GM18517 (cell line): ENCODE measurements at regions not wholly inside any gene's neighbourhood (a gene's known extent, or its start where the extent isn't known, plus 50 kb on each side); places are given as distances from the start of the nearest gene placed in this dataset.
A peak's percentile ranks its signal among the peaks of the same experiment; 100 is the strongest.
"Not testable (repeated sequence)": the region's sequence is repeated elsewhere in the genome, so short reads cannot be mapped to it uniquely, and the experiment has no call there.

Experiments used
- ATAC-seq: cut with Tn5 transposase; IDR thresholded peaks from one replicate; pipeline ENCODE4 v1.9.1; 2021; ENCODE audit warnings: mild to moderate bottlenecking, moderate library complexity; ENCODE audit not compliant: unreplicated experiment

DNA sequence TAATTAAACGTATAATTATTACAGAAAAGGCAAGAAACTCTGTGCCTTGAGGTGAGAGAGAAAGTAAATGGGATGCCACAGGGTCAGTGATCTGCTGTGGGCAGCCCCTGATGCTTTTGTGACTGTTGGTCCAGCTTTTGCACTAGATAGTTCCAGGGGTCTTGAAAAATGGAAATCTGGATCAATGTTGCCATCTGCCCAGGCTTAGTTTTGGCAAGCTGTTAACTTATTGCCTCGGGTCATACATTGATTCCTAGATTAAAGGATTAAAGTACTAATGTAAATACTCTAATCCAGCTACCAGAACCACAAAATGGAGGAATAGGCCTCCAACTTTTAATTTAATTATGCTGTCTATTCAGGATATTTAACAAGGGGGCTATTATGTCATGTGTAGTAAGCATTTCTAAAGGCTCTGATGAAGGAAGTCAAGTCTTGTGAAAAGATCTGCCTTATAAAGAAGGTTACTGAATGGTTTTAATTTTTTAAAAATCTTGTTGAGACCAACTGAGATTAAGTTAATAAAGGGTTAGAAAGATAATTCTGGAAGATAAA is 376.0 kb upstream of the HS3ST5 start:
- ATAC-seq, result no peak

DNA sequence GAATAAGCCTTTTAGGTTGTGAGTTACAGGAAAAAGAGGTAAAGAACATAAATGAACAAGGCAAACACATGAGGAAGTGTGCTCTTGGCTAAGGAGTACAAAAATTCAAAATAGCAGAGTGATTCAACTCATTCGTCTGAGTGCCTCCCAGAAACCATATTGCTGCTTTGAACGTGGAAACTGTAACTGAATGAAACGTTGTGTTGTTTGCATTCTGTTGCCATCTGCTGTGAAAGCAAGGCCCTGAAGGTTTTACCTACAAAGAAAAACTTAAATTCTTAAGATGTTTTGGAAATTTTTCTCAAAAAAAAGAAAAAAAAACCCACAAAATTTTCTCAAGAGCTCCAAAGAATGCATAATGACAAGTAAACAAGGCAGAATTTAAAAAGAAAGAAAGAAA is 375.4 kb upstream of the HS3ST5 start:
- no peak for ATAC-seq

DNA sequence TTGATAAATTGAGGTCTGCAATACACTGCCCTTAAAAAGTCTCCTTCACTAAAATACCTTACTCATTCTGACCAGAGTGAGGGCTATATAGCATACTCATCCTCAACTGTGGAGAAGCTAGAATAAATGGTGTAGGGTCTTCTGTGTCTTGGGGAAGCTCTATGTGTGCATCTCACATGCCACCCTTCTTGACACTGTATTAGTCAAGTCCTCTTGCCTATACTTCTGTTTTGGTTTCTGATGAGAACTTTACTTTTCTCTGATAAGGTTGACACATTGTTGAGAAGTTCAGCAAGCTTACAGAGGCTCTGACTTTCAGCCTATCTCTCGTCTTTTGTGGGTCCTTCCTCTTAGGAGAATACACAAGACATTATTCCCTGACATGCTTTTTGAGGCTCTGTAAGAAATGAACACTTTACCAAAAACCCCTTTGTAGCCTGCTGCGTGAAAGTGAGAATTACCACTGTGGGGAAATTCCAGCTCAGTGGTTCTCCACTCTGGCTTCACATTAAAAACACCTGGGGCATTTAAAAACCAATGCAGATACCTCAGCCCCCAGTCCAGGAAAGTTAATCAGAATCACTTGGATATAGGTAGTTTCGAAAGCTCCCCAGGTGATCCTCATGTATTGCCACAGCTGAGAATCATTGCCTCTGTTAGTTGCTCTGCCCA is 372.1 kb upstream of the HS3ST5 start:
- ATAC-seq, result peak; percentile 50

DNA sequence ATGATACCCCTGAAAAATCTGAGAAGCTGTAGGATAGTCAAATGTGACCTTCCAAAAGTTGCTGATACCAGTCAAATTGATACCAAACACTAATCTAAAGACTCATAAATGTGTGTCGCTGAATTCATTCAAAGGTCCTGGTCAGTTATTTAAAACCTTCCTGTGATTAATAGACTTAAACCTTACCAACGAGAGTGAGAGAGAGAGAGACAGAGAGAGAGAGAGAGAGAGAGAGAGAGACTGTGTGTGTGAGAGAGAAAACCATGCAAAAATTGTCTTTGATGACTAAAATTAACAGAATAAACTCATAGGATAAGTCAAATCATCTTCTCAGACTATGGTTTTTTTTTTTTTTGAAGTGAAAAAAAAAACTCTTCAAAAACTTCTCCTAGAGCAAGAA is 370.9 kb upstream of the HS3ST5 start:
- no peak for ATAC-seq

DNA sequence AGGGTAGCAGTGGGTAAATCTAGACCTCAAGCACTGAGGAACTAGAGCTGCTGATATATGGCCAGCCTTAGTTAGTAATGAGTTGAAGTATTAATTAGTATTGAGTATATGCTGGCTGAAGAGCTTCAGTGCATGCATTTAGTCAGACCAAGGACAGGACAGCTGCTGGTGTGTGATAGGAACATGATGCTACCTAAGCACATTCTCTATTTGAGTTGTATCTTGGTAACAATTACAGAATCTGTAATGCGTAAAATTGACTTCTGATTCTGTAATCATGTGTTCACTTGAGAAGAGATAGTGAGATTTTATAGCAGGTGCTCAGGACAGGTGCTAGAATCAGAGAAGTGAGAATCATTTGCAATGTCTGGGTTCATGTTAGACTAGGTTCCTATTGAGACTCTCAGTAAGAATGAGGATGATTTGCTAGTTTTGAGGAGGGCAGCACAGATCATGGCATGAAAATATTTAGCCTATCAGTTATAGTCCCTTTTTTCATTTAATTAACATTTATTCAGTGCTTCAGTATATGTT is 369.4 kb upstream of the HS3ST5 start:
- ATAC-seq, result no peak

DNA sequence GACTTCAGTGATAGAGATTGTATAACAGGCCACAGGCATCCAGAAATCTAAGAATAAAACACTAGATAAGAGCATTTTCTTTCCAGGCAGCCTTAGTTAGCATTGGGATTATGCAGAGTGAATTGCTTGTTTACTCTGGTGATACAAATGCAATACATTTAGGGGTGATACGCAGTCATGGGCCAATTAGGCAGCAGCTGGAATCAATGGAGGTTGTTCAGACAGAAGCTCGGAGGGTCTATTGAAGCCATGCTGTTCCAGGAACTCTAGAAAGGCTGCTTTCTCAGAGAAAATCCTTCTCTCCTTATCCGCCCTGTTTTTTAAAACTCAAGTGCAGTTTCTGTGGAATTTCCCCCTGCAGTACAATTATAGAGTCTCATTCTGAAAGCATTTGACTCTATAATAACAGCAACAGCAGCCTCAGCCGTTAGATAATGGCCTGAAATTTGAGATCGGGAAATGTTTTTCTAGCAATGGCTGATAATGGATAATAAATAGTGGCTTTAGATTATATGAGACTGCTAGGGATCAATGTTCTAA is 364.3 kb upstream of the HS3ST5 start:
- no peak for ATAC-seq

DNA sequence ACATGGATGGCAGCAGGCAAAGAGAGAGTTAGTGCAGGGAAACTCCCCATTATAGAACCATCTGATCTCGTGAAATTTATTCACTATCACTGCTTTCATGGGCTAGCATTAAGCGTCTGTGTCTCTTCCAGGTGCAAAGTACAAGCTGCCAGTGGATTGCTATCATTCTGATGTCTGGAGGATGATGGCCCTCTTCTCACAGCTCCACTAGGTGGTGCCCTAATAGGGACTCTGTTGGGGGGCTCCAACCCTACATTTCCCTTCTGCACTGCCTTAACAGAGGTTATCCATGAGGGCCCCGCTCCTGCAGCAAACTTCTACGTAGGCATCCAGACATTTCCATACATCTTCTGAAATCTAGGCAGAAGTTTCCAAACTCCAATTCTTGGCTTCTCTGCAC is 347.8 kb upstream of the HS3ST5 start:
- ATAC-seq, result no peak

DNA sequence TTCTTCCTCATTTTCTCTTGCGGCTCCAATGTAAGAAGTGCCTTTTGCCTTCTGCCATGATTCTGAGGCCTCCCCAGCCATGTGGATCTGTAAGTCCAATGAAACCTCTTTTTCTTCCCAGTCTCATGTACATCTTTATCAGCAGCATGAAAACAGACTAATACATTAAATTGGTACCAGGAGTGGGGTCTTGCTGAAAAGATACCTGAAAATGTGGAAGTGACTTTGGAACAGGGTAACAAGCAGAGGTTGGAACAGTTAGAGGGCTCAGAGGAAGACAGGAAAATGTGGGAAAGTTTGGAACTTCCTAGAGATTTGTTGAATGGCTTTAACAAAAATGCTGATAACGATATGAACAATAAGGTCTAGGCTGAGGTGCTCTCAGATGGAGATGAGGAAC is 316.7 kb upstream of the HS3ST5 start:
- no peak for ATAC-seq

DNA sequence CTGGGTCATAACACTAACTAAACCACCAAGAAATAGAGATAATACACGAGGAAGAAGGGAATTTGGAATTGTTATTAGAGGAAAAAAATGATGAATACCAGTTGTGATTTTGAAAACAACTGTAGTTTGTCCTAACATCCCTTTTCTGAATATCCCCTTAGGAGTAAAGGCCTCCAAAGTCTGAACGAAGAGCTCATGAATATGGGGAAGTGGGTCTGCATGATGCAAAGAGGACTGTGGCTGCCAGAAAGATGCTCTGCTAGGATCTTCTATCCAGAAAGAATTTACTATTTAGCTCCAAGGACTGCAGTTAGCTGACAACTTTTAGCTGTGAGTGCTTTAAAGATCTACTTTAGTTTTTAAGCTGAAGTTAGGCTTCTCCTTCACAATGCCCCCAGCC is 308.8 kb upstream of the HS3ST5 start:
- no peak for ATAC-seq

DNA sequence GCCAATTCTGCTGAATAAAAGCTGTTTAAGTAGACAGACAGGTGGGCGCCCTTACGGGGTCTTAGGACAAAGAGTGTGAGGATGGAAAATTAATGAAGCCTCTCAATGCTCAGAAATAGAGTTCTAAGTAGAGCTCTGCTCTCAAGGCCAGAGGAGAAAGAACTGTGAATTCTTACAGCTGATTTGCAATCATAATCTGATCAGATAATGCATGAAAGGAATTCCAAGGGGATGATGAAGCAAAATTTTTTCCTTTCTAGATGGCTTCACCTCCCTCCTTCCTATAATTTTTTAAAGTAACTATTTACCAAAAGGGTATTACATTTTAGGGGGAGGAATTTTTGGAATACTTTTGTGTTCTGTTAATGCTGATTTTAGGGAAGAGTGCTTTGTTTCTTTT is 308.1 kb upstream of the HS3ST5 start:
- ATAC-seq, result no peak

DNA sequence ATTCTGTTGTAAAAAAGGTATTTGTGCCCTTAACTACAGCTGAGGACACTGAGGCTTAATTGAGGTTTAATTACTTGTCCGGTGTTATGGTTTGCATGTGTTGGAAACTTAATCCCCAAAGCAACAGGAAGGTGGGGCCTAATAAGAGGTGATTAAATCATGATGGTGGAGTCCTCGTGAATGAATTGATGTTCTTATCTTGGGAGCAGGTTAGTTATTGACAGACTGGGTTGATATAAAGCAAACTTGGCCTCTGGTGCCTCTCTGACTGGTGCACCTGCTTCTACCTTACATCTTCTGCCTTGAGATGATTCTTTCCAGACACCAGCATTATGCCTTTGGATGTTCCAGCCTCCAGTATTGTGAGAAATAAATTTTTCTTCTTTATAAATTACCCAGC is 306.5 kb upstream of the HS3ST5 start:
- no peak for ATAC-seq

DNA sequence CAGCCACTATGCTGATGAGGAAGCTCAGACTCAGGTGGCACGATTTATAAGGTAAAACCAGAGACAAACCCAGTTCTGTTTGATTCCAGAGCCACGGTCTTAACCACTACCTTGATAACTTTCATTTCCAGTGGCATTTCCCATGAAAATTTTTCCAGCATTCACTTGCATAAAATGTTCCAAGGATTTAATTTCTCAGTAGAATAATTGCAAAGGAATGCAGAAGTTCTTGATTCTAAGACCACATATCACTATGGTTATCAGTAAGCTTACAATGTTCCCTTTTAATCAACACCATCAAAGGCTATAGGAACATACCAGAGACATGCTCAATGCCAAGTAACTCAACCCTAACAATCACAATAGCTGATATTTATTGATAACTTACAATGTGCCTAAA is 306.0 kb upstream of the HS3ST5 start:
- no peak for ATAC-seq

DNA sequence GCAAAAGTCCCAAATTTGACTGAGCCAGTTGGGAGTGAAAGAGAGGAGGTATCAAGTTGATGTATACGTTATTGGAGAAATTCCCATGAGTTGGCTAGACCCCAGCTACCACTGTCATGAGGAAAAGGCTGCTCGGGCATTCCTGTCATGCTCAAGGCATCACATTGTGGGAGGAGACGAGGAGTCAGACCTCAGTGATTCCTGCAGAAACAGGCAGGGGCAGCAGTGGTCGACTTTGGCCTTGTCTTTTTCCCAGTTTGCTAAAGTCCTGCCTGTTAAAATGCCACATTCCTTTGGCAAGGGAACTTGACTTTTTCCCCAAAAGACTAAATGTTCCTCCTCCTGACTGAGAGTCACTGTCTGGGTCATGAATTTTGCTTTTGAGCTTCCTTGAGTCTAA is 295.5 kb upstream of the HS3ST5 start:
- ATAC-seq, result no peak

DNA sequence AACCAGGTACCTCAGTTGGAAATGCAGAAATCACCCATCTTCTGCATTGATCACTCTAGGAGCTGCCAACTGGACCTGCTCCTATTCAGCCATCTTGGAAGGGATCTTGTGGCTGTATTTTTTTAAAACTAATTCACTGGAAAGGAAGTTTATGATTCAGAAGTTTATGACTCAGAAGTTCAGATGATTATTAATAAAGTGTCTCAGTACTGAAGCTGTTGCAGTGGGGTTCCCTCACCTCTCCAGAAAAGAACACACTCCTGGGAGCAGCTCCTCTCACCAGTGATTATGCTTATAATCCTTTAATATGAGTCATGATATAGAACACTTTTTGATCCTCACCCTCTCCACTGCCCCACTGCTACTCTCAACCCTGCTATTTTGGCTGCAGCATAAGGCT is 291.2 kb upstream of the HS3ST5 start:
- no peak for ATAC-seq

DNA sequence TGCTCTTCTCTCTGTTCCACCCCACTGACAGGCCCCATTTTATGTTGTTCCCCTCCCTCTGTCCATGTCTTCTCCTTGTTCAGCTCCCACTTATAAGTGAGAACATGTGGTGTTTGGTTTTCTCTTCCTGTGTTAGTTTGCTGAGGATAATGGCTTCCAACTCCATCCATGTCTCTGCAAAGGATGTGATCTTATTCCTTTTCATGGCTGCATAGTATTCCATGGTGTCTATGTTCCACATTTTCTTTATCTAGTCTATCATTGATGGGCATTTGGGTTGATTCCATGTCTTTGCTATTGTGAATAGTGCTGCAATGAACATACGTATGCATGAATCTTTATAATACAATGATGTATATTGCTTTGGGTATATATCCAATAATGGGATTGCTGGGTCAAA is 283.4 kb upstream of the HS3ST5 start:
- ATAC-seq, result not testable (repeated sequence)

DNA sequence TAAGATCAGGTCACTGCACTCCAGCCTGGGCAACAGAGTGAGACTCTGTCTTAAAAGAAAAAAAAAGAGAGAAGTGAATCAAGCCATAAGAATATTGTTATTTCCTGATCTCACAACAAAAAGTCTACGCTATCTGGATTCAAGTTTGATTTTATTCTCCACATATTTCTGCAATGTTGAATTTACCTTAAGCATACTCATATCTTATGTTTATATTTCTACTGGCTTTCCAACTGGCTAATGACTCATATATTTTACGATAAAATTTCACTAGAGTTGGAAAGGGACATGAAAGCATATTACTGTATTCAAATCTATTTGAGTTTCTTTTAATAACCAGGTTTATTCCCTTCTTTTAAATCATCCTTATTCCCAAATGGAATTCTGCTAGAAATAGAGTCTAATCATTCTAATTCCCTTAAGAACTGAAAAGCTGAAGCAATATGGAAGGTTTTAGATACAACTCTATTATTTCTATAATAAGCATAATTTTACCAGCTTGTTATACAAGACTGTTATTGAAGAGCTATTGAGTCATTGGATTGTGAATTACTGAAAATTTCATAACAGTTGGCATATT is 276.9 kb upstream of the HS3ST5 start:
- ATAC-seq, result no peak

DNA sequence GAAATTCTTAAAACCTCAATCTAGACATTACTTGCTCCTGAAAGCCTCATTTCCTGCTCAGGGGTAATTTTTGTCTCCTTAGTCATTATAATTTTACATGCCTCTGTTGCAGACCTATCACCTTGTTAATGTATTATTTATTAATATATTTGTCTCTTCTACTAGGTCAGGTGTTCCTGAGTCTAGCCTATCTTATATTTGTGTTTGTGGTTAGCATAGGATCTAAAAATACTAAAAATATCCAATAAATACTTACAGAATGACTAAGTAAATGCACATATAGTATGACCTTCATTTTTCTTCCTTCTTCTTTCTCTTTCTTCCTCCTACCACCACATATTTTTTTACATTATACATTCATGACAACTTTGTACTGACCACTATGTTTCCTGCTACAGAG is 268.9 kb upstream of the HS3ST5 start:
- no peak for ATAC-seq

DNA sequence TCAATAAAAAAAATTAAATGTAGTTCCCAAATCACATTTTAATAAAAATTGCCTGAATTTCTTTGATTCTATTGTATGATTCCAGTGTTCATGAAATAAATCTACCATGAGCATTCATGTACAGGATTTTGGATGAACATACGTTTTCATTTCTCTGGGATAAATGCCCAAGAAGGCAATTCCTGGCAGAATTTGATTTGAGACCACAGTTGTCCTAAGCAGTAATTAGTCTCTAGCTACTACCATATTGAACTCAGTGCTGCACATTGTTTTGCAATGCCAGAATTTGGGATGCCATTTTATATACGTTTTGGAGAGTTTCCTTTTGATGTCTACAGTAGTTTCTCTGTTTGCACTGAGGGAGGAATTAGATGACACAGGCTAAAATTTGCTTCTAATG is 265.3 kb upstream of the HS3ST5 start:
- no peak for ATAC-seq

DNA sequence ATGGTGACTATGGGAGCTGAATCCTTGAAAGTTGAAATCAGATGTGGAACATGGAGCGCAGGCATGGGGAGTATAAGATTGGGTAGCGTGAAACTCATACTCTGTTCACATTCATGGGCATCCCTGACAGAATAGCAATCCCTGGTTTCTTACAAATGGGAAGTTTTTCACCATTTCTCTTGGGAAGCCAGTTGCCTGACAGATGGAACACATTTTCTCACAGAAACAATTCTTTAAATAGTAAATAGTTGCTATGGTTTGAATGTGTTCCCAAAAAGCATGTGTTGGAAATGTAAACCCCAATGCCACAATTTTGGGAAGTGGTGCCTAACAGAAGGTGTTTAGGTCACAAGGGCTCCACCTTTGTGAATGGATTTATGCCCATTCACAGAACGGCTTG is 262.8 kb upstream of the HS3ST5 start:
- no peak for ATAC-seq

DNA sequence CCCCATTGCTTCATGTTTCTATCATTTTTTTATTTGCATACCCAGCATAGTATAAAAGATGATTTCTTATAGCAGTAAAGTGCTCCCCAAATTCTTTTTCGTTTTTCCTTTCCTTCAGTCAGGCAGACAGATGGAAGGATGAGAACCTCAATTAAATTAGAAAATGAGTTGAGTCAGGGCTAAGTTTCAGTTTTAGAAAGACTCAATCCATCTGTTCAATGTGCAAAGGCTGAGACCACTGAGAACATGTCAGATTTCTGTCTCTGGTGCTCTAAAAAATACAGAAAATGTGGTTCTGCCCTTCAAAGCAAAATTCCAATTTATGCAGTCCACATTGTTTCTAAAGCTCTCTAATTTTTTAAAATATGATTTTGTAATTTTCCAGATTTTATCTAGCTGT is 257.6 kb upstream of the HS3ST5 start:
- ATAC-seq, result no peak

DNA sequence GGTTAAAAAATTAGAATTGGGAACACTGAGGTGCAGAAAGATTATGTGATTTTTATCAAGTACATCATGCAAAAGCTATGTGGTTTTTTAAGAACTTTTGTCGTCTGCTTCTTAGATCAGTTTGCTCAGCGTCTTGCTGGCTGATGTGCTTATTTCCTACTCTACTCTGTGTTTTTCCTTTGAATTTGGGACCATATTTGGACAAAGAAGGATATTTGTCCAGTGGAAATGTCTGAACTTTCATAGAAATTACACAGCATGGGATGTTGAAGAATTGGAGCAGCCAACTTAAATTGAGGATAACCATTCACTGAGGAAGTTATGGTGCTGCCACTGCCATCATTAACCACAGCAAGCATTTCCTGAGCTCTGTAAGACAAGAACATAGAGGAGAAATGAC is 252.8 kb upstream of the HS3ST5 start:
- no peak for ATAC-seq

DNA sequence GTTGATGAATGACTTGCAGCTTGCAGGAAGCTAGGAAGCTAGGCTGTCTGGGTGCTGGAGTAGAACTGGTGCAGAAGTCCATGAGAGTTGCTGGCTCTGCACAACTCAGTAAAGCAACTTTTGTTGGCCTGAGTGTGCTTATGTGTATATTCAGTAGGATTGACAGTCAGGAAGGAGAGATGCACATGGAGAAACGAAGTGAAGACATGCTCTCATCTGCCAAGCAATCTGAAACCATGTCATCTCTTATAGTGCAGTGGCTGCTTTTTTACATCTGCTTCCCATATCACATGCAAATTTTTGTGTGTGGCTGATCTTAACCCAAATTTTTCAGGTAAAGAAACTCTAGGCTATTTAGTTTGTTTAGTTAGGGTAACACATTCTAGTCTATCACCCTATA is 252.4 kb upstream of the HS3ST5 start:
- ATAC-seq, result no peak
